NCI-H2081 (cell line): ENCODE measurements at regions not wholly inside any gene's neighbourhood (a gene's known extent, or its start where the extent isn't known, plus 50 kb on each side); places are given as distances from the start of the nearest gene placed in this dataset.
"Not testable (repeated sequence)": the region's sequence is repeated elsewhere in the genome, so short reads cannot be mapped to it uniquely, and the experiment has no call there.

Experiments used
- DNase-seq, 2 experiments: peaks; one replicate each; lab custom pipeline; 2025; lab: John Stamatoyannopoulos, UW

GRCh38 chr7:152502813-152503790 is 67.3 kb upstream of the KMT2C start:
- no peak for DNase-seq

- DNase-seq, result no peak
Measured at GRCh38 chr7:152501506-152501905, 65.7 kb upstream of the KMT2C start.

DNA sequence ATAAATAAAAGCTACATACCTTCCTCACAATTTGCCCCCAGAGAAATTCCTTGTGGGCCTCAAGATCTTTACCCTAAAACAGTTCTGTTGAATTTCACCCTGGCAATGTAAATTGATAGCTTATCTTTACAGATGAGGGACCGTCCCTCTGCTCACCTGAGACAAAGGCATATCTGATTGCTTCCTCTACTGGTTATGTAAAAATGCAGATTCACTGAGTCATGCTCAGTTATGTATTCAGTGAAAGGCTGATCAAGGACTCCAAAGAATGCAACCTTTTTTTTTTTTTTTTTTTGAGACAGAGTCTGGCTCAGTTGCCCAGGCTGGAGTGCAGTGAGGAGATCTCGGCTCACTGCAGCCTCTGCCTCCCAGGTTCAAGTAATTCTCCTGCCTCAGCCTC is 64.2 kb upstream of the KMT2C start:
- not testable (repeated sequence) for DNase-seq

DNA sequence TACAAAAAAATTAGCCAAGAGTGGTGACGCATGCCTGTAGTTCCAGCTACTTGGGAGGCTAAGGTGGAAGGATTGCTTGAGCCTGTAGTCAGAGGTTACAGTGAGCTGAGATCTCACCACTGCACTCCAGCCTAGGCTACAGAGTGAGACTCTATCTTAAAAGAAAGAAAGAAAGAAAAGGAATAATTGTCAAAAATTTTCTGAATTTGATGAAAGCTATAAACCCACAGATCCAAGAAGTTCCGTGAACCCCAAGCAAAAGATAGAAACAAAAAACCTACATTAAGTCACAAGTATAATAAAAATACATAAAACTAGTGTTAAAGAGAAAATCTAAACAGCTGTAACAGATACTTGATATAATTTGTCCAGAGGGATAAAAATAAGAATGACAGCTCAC is 60.1 kb upstream of the KMT2C start:
- no peak for DNase-seq

GRCh38 chr7:152492952-152493351 is 57.1 kb upstream of the KMT2C start:
- no peak for DNase-seq

DNA sequence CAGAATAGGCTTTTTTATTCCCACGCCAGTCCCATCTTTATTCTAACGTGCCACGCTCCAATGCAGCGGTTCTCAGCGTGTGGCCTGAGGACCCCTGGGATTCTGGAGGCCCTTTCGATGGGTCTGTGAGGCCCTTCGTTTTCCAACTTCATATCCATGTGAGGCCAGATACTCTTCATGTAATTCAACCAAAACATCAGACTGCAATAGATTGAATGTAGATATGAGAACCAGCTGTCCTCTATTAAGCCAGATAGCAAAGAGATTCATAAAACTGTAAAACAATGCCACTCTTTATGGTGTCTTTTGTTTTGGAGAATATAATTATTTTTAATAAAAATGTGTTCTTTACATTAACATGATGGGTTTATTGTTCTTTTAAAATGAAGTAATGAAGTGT is 53.2 kb upstream of the KMT2C start:
- no peak for DNase-seq

DNA sequence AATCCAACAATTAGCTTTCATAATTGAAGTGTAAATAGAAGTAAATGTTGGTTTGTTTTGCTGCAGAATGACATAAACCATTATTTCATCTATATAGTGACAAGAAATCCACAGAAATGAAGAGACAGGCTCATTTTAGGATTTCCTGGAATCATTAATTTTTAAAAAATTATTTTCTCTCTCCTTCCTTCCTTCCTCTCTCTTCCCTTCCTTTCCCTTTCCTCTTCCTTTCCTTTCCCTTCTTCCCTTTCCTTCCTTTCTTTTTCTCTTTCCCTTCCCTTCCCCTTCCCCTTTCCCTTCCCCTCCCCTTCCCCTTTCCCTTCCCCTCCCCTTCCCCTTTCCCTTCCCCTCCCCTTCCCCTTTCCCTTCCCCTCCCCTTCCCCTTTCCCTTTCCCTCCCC is 51.2 kb upstream of the KMT2C start:
- no peak for DNase-seq

GRCh38 chr7:152485826-152486225 is 50.0 kb upstream of the KMT2C start:
- DNase-seq, result no peak
